ENCODE measurements at regions not wholly inside any gene's neighbourhood (a gene's known extent, or its start where the extent isn't known, plus 50 kb on each side); places are given as distances from the start of the nearest gene placed in this dataset.
A peak's percentile ranks its signal among the peaks of the same experiment; 100 is the strongest.

DNA sequence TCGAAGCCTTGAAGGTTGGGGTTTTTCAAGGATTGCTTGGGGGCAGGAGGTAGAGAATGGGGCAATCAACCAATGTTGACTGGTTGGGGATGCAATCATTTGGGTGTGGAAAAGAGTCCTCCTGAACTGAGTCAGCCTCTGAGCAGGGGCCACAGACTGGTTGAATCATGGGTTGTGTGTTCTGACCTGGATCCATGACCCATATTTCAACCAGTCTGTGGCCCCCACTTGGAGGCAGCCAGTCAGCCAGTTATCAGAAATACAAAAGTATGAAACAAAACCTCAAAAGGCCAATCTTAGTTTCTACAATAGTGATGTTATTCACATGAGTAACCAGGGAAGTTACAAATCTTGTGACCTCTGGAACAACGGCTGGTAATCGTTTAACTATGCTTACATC, 81.4 kb upstream of the RANBP6 start:
- DNase-seq = no peak
- Histone ChIP-seq H3K18ac (ENCODE audit: low read length) (no peak overlapping the region), H3K14ac (ENCODE audit: low read length) (no peak overlapping the region), H2BK120ac (ENCODE audit: insufficient read depth, low read length, poor library complexity) (no peak overlapping the region), H3K4me1 (ENCODE audit: control insufficient read depth in 1 of 2, insufficient read depth in 2 of 2, low read length in 2 of 2) (no peaks in the 10 kb centered on the region), H3K4me3 (ENCODE audit: low read depth, low read length) (no peak overlapping the region), H3K4me2 (ENCODE audit: low read length) (no peak overlapping the region), H3K79me1 (ENCODE audit: low read length) (no peaks in the 10 kb centered on the region), H4K91ac (ENCODE audit: low read depth, low read length) (no peak overlapping the region), H3K23ac (ENCODE audit: low read length) (no peak overlapping the region), H3K4ac (ENCODE audit: low read depth, low read length) (no peak overlapping the region), H3K36me3 (ENCODE audit: control insufficient read depth in 1 of 2, insufficient read depth in 2 of 2, low read length in 2 of 2) (no peaks in the 10 kb centered on the region), H4K8ac (ENCODE audit: low read depth, low read length) (no peak overlapping the region), H2BK12ac (ENCODE audit: low read length) (no peak overlapping the region), H3K27ac (ENCODE audit: low read depth, low read length) (no peak overlapping the region), H2AK5ac (ENCODE audit: low read length) (no peak overlapping the region), H3K27me3 (ENCODE audit: insufficient read depth, low read length) (no peaks in the 10 kb centered on the region), H2AFZ (ENCODE audit: insufficient read depth, low read length, poor library complexity) (no peak overlapping the region), H3K79me2 (ENCODE audit: control insufficient read depth, insufficient read depth, low read length, poor library complexity) (no peaks in the 10 kb centered on the region), H3K9ac (ENCODE audit: low read length) (no peak overlapping the region), H3K9me3 (ENCODE audit: insufficient read depth, low read depth, low read length) (no peaks in the 10 kb centered on the region), H4K12ac (ENCODE audit: low read depth, low read length) (no peak overlapping the region), H2BK5ac (ENCODE audit: low read depth, low read length, poor library complexity) (no peak overlapping the region)
- WGBS (ENCODE audit: extremely low coverage, insufficient coverage, insufficient read length) = no CpG with 5 or more reads among the region's 3 CpGs

DNA sequence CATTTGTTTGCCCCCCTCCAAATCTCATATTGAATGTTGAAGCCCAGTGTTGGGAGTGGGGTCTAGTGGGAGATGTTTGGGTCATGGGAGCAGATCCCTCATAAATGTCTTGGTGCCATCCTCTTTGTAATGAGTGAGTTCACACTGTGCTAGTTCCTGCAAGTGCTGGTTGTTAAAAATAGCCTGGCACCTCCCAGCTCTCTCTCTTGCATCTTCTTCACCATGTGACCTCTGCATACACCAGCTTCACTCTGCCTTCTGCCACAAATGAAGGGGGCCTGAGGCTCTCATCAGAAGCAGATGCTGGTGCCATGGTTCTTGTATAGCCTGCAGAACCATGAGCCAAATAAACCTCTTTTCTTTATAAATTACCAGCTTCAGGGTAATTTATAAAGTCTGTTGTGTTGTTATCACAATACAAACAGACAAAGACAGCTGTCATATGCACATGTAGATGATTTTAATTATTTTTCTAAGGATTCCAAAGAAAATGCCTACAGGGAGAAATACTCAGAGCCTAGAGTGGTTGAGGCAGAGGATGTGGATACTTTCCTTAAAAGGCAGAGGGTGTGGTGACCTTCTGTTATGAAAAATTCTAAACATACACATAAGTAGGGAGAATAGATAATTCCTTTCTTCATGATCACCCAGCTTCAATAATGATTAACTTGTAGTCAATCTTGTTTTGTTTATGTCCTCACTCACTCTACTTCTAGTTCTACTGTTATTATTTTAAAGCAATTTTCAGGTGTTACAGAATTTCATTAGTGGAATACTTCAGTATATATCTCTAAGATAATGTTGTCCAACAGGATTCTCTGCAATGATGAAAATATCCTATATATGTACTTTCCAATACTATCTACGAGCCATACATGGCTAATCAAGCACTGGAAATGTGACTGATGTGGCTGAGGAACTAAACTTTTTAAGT, 75.1 kb upstream of the RANBP6 start:
- no peak overlapping the region for H2BK120ac ChIP-seq (ENCODE audit: insufficient read depth, low read length, poor library complexity)
- H3K27ac ChIP-seq (ENCODE audit: low read depth, low read length) = no peak overlapping the region
- H4K8ac ChIP-seq (ENCODE audit: low read depth, low read length) = no peak overlapping the region
- H4K91ac ChIP-seq (ENCODE audit: low read depth, low read length) = no peak overlapping the region
- H3K23ac ChIP-seq (ENCODE audit: low read length) = no peak overlapping the region
- peak; percentile 21 to 91 for DNase-seq
- no peak overlapping the region for H2AFZ ChIP-seq (ENCODE audit: insufficient read depth, low read length, poor library complexity)
- H3K36me3 ChIP-seq (ENCODE audit: control insufficient read depth in 1 of 2, insufficient read depth in 2 of 2, low read length in 2 of 2) = no peaks in the 10 kb centered on the region
- H3K4me2 ChIP-seq (ENCODE audit: low read length) = no peak overlapping the region
- WGBS (ENCODE audit: extremely low coverage, insufficient coverage, insufficient read length) = no CpG with 5 or more reads among the region's 1 CpG
- H2BK12ac ChIP-seq (ENCODE audit: low read length) = no peak overlapping the region
- no peak overlapping the region for H2BK5ac ChIP-seq (ENCODE audit: low read depth, low read length, poor library complexity)
- H3K4me1 ChIP-seq (ENCODE audit: control insufficient read depth in 1 of 2, insufficient read depth in 2 of 2, low read length in 2 of 2) = no peaks in the 10 kb centered on the region
- H4K12ac ChIP-seq (ENCODE audit: low read depth, low read length) = no peak overlapping the region
- no peaks in the 10 kb centered on the region for H3K79me1 ChIP-seq (ENCODE audit: low read length)
- no peak overlapping the region for H3K18ac ChIP-seq (ENCODE audit: low read length)
- no peak overlapping the region for H2AK5ac ChIP-seq (ENCODE audit: low read length)
- no peak overlapping the region for H3K4ac ChIP-seq (ENCODE audit: low read depth, low read length)
- no peaks in the 10 kb centered on the region for H3K79me2 ChIP-seq (ENCODE audit: control insufficient read depth, insufficient read depth, low read length, poor library complexity)
- no peak overlapping the region for H3K14ac ChIP-seq (ENCODE audit: low read length)
- H3K27me3 ChIP-seq (ENCODE audit: insufficient read depth, low read length) = no peaks in the 10 kb centered on the region
- H3K4me3 ChIP-seq (ENCODE audit: low read depth, low read length) = no peak overlapping the region
- no peaks in the 10 kb centered on the region for H3K9me3 ChIP-seq (ENCODE audit: insufficient read depth, low read depth, low read length)
- H3K9ac ChIP-seq (ENCODE audit: low read length) = no peak overlapping the region

DNA sequence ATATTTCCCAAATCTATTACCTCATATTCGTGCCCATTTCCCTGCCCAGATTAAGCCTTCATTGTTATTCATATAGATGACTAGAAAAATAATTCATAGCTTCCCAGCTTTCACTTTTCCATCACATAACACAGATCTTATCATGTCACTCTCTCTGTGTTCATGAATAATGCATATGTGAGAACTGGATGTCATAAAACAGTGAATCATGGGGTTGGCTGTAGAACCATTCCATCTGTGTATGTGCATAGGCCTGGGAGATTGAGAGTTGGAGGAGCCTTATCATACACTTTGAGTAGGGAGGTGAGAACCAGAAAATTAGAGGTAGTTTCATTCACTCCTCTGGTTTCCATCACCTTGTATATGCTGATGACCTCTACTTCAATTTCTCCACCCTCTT, 73.9 kb upstream of the RANBP6 start:
- Histone ChIP-seq H3K4me3 (ENCODE audit: low read depth, low read length) (no peak overlapping the region), H3K79me2 (ENCODE audit: control insufficient read depth, insufficient read depth, low read length, poor library complexity) (no peaks in the 10 kb centered on the region), H2BK120ac (ENCODE audit: insufficient read depth, low read length, poor library complexity) (no peak overlapping the region), H3K4me1 (ENCODE audit: control insufficient read depth in 1 of 2, insufficient read depth in 2 of 2, low read length in 2 of 2) (no peaks in the 10 kb centered on the region), H3K36me3 (ENCODE audit: control insufficient read depth in 1 of 2, insufficient read depth in 2 of 2, low read length in 2 of 2) (no peaks in the 10 kb centered on the region), H2BK12ac (ENCODE audit: low read length) (no peak overlapping the region), H3K4ac (ENCODE audit: low read depth, low read length) (no peak overlapping the region), H2BK5ac (ENCODE audit: low read depth, low read length, poor library complexity) (no peak overlapping the region), H3K14ac (ENCODE audit: low read length) (no peak overlapping the region), H2AK5ac (ENCODE audit: low read length) (no peak overlapping the region), H3K79me1 (ENCODE audit: low read length) (no peaks in the 10 kb centered on the region), H2AFZ (ENCODE audit: insufficient read depth, low read length, poor library complexity) (no peak overlapping the region), H4K12ac (ENCODE audit: low read depth, low read length) (no peak overlapping the region), H3K9me3 (ENCODE audit: insufficient read depth, low read depth, low read length) (no peaks in the 10 kb centered on the region), H3K27me3 (ENCODE audit: insufficient read depth, low read length) (no peaks in the 10 kb centered on the region), H3K4me2 (ENCODE audit: low read length) (no peak overlapping the region), H3K9ac (ENCODE audit: low read length) (no peak overlapping the region), H3K18ac (ENCODE audit: low read length) (no peak overlapping the region), H3K27ac (ENCODE audit: low read depth, low read length) (no peak overlapping the region), H3K23ac (ENCODE audit: low read length) (no peak overlapping the region), H4K8ac (ENCODE audit: low read depth, low read length) (no peak overlapping the region), H4K91ac (ENCODE audit: low read depth, low read length) (no peak overlapping the region)
- no peak for DNase-seq
- WGBS (ENCODE audit: extremely low coverage, insufficient coverage, insufficient read length) = no CpG with 5 or more reads among the region's 1 CpG

DNA sequence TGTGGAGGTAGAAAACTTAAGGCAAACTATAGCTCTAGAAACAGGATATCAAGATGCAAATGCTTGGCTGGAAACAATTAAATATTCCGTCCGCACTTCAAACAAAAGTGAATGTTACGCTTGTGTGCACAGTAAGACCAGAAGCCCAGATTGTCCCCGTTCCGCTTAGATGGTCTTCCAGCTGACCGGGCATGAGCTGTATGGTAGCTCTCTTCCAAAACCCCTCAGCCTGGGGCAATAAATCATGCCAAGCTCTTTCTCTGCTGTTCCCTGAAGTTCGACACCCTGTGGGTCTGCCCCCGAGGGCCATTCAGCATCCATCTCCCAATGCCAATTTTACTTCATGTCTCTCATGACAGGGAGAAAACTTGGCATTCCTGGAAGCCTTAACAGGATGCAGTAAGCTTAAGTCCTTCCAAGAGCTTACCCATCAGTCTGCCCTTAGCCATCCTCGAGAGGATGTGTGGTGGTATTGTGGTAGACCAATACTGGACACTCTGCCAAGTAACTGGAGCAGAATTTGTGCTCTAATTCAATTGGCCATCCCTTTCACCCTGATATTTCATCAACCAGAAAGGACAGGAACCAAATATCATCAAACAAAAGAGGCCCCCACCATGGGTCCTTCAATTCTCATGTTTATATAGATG, 70.7 kb upstream of the RANBP6 start:
- H3K18ac ChIP-seq (ENCODE audit: low read length) = no peak overlapping the region
- no peaks in the 10 kb centered on the region for H3K9me3 ChIP-seq (ENCODE audit: insufficient read depth, low read depth, low read length)
- no peak overlapping the region for H2BK5ac ChIP-seq (ENCODE audit: low read depth, low read length, poor library complexity)
- no peak overlapping the region for H2AK5ac ChIP-seq (ENCODE audit: low read length)
- H3K4me1 ChIP-seq (ENCODE audit: control insufficient read depth in 1 of 2, insufficient read depth in 2 of 2, low read length in 2 of 2) = no peaks in the 10 kb centered on the region
- H3K4me3 ChIP-seq (ENCODE audit: low read depth, low read length) = no peak overlapping the region
- no peak overlapping the region for H3K23ac ChIP-seq (ENCODE audit: low read length)
- H3K14ac ChIP-seq (ENCODE audit: low read length) = no peak overlapping the region
- no peaks in the 10 kb centered on the region for H3K27me3 ChIP-seq (ENCODE audit: insufficient read depth, low read length)
- no peak overlapping the region for H3K27ac ChIP-seq (ENCODE audit: low read depth, low read length)
- no peaks in the 10 kb centered on the region for H3K79me2 ChIP-seq (ENCODE audit: control insufficient read depth, insufficient read depth, low read length, poor library complexity)
- H4K12ac ChIP-seq (ENCODE audit: low read depth, low read length) = no peak overlapping the region
- no peak overlapping the region for H3K9ac ChIP-seq (ENCODE audit: low read length)
- no peaks in the 10 kb centered on the region for H3K79me1 ChIP-seq (ENCODE audit: low read length)
- no peak overlapping the region for H4K91ac ChIP-seq (ENCODE audit: low read depth, low read length)
- H3K36me3 ChIP-seq (ENCODE audit: control insufficient read depth in 1 of 2, insufficient read depth in 2 of 2, low read length in 2 of 2) = no peaks in the 10 kb centered on the region
- no peak for DNase-seq
- H2BK120ac ChIP-seq (ENCODE audit: insufficient read depth, low read length, poor library complexity) = no peak overlapping the region
- H3K4ac ChIP-seq (ENCODE audit: low read depth, low read length) = no peak overlapping the region
- no peak overlapping the region for H2AFZ ChIP-seq (ENCODE audit: insufficient read depth, low read length, poor library complexity)
- WGBS (ENCODE audit: extremely low coverage, insufficient coverage, insufficient read length) = no CpG with 5 or more reads among the region's 9 CpGs
- no peak overlapping the region for H2BK12ac ChIP-seq (ENCODE audit: low read length)
- H4K8ac ChIP-seq (ENCODE audit: low read depth, low read length) = no peak overlapping the region
- H3K4me2 ChIP-seq (ENCODE audit: low read length) = no peak overlapping the region

All from trophoblast cell (in vitro differentiated cells and primary cell).